ENCODE measurements at regions not wholly inside any gene's neighbourhood (a gene's known extent, or its start where the extent isn't known, plus 50 kb on each side); places are given as distances from the start of the nearest gene placed in this dataset.
A peak's percentile ranks its signal among the peaks of the same experiment; 100 is the strongest.

DNA sequence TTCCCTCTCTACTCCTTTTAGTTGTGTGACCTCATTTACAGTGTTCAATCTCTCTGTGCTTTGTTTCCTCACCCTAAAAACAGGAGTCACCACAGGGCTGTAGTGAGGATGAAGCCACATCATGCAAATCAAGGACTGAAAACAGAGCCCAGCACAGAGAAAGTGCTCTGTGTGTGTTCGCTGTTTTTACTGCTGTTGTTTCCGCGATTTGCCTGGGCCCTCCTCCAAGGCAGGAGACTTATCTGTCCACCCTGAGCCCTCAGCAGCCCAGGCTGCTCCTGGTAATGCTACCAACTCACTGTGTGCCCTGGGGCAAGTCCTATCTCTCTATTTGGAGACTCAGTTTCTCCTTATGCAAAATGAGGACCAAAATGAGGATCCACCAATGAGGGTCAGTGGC lies 87.2 kb upstream of the NEURL1B start:
- FAIRE-seq: no peak
- no peaks in the 10 kb centered on the region for H3K23me2 ChIP-seq (ENCODE audit: low read depth, low read length)
- peaks cover 0 to 6% (median 0%) of the 10 kb centered on the region in 4 experiments; a peak in 2 of 7 replicates for H3K4me1 ChIP-seq (replicated peaks in 1 of 4; ENCODE audit: control insufficient read depth in 3 of 4, insufficient read depth in 4 of 4, low read length in 3 of 4)
- TF ChIP-seq SIN3A (conservative IDR thresholded peaks at IDR 0.05 in 1 of 2, IDR thresholded peaks at IDR 0.05 in 1 of 2; ENCODE audit: low read depth in 1 of 2, low read length in 2 of 2) (no peak), POLR2AphosphoS5 (IDR thresholded peaks at IDR 0.05; ENCODE audit: low read depth, low read length) (no peak), TAF1 (IDR thresholded peaks at IDR 0.05; ENCODE audit: low read depth, low read length) (no peak), BCL11A (IDR thresholded peaks at IDR 0.05; ENCODE audit: low read depth in 2 of 2, low read length in 2 of 2) (no peak), SRF (IDR thresholded peaks at IDR 0.05; ENCODE audit: low read depth, low read length) (no peak), EZH2 (IDR thresholded peaks at IDR 0.05; ENCODE audit: low read depth, low read length, severe bottlenecking) (no peak), TEAD4 (IDR thresholded peaks at IDR 0.05; ENCODE audit: low read depth, low read length) (no peak), TAF7 (optimal IDR thresholded peaks at IDR 0.05; ENCODE audit: borderline replicate concordance, low read depth, low read length) (no peak), CREB1 (IDR thresholded peaks at IDR 0.05) (no peak), CHD2 (IDR thresholded peaks at IDR 0.05; ENCODE audit: low read length) (no peak), POLR2A (IDR thresholded peaks at IDR 0.05; ENCODE audit: control extremely low read depth in 1 of 2, low read depth in 2 of 2, low read length in 2 of 2) (no peak), CBX8 (IDR thresholded peaks at IDR 0.05; ENCODE audit: borderline replicate concordance, low read depth, low read length) (no peak), SP2 (IDR thresholded peaks at IDR 0.05; ENCODE audit: low read length) (no peak), BRCA1 (IDR thresholded peaks at IDR 0.05; ENCODE audit: low read depth, low read length) (no peak), SIX5 (IDR thresholded peaks at IDR 0.05; ENCODE audit: low read depth, low read length) (no peak), BACH1 (IDR thresholded peaks at IDR 0.05; ENCODE audit: low read length) (no peak), MAFK (IDR thresholded peaks at IDR 0.05; ENCODE audit: low read depth, low read length) (no peak), KDM1A (IDR thresholded peaks at IDR 0.05; ENCODE audit: borderline replicate concordance, low read length) (no peak)

More for the DNA sequence above, 87.2 kb upstream of the NEURL1B start:
- H3K4ac ChIP-seq (replicated peaks; ENCODE audit: insufficient read length, low read depth, low read length): no peak overlapping the region
- no peak overlapping the region for H4K8ac ChIP-seq (ENCODE audit: extremely low read depth, insufficient read depth, low read length)
- H2AK5ac ChIP-seq (ENCODE audit: low read depth, low read length): no peak overlapping the region
- no peaks in the 10 kb centered on the region for H3K79me2 ChIP-seq (ENCODE audit: control insufficient read depth in 1 of 2, insufficient read depth in 2 of 2, low read length in 2 of 2)
- 90% methylated on average over 3 of the region's 3 CpGs; no CpG with 5 or more reads in 1 of the 2 experiments for WGBS, 2 experiments (ENCODE audit: extremely low coverage in 1 of 2, insufficient coverage in 1 of 2, insufficient read length in 1 of 2, insufficient replicate concordance in 2 of 2, low coverage in 1 of 2, low lambda C conversion rate in 2 of 2, missing lambda C conversion rate in 1 of 2)
- no peak overlapping the region for H2BK5ac ChIP-seq (ENCODE audit: low read depth, low read length)
- no peaks in the 10 kb centered on the region for H4K20me1 ChIP-seq (replicated peaks in 1 of 2; ENCODE audit: control insufficient read depth in 1 of 2, insufficient read depth in 2 of 2, low read length in 2 of 2)
- no peak overlapping the region for H3K18ac ChIP-seq (ENCODE audit: extremely low read depth, low read length)
- no peak overlapping the region for H3K14ac ChIP-seq (ENCODE audit: insufficient read length)
- no peak overlapping the region for H3K23ac ChIP-seq (ENCODE audit: insufficient read length)
- no peak overlapping the region for H3K9ac ChIP-seq (replicated peaks in 1 of 4; ENCODE audit: extremely low read depth in 1 of 4, low read depth in 3 of 4, low read length in 3 of 4)
- H2BK120ac ChIP-seq (replicated peaks; ENCODE audit: low read depth, low read length): no peak overlapping the region
- no peak overlapping the region for H2BK12ac ChIP-seq (ENCODE audit: low read depth, low read length)
- H3K27ac ChIP-seq (ENCODE audit: low read depth, low read length): no peak overlapping the region
- ChIA-PET POLR2A (ENCODE audit: partially characterized antibody) (no interaction called here), CTCF (ENCODE audit: partially characterized antibody) (no interaction called here)
- DNase-seq (ENCODE audit: low read depth in 1 of 2, low spot score in 2 of 2): no peak
- H3K36me3 ChIP-seq (ENCODE audit: control insufficient read depth in 2 of 4, insufficient read depth in 4 of 4, low read length in 3 of 4): no peaks in the 10 kb centered on the region
- H4K91ac ChIP-seq (replicated peaks; ENCODE audit: insufficient read length, low read length): no peak overlapping the region
- H3K27me3 ChIP-seq (replicated peaks in 1 of 4; ENCODE audit: control insufficient read depth in 3 of 4, extremely low read depth in 1 of 4, insufficient read depth in 3 of 4, low read length in 3 of 4): peaks cover 0 to 2% (median 0%) of the 10 kb centered on the region in 4 experiments; a peak in 2 of 7 replicates
- no peak overlapping the region for H3K4me2 ChIP-seq (ENCODE audit: insufficient read depth in 1 of 2, low read depth in 2 of 2, low read length in 2 of 2)
- H4K5ac ChIP-seq (ENCODE audit: insufficient read length, low read depth, low read length): no peak overlapping the region
- no peak overlapping the region for H3K4me3 ChIP-seq (ENCODE audit: extremely low read depth in 1 of 4, insufficient read depth in 2 of 4, low read depth in 3 of 4, low read length in 4 of 4)
- no peaks in the 10 kb centered on the region for H3K79me1 ChIP-seq (ENCODE audit: low read depth, low read length)
- no peak overlapping the region for H2BK15ac ChIP-seq (ENCODE audit: low read length)
- H3K56ac ChIP-seq (replicated peaks; ENCODE audit: insufficient read length, low read depth, low read length): no peak overlapping the region
- H3K9me3 ChIP-seq (ENCODE audit: insufficient read depth in 2 of 2, low read depth in 1 of 2, low read length in 1 of 2): no peaks in the 10 kb centered on the region
- H2AFZ ChIP-seq (ENCODE audit: low read length): peak overlapping the region; percentile 2; the same call in 1 of the 2 replicates
- H2BK20ac ChIP-seq (ENCODE audit: low read length): no peak overlapping the region

Measured in H1 (cell line).